Glutamatergic neuron (in vitro differentiated cells): ENCODE measurements at regions not wholly inside any gene's neighbourhood (a gene's known extent, or its start where the extent isn't known, plus 50 kb on each side); places are given as distances from the start of the nearest gene placed in this dataset.

Experiments used
- DNase-seq: peaks from one replicate; pipeline ENCODE4 v3.0.0; 2022
- H3K27ac Mint-ChIP-seq: one replicate; pipeline ENCODE4 v1.8.0; 2020; ENCODE audit warnings: mild to moderate bottlenecking, mixed read lengths, inconsistent platforms; ENCODE audit not compliant: unreplicated experiment
- H3K27me3 Mint-ChIP-seq: one replicate; pipeline ENCODE4 v1.8.0; 2020; ENCODE audit warnings: mild to moderate bottlenecking, moderate library complexity, mixed read lengths, inconsistent platforms; ENCODE audit not compliant: unreplicated experiment
- H3K36me3 Mint-ChIP-seq: one replicate; pipeline ENCODE4 v1.8.0; 2020; ENCODE audit warnings: mild to moderate bottlenecking, mixed read lengths, inconsistent platforms; ENCODE audit not compliant: unreplicated experiment
- H3K4me1 Mint-ChIP-seq: one replicate; pipeline ENCODE4 v1.8.0; 2020; ENCODE audit warnings: mild to moderate bottlenecking, low read depth, mixed read lengths, inconsistent platforms; ENCODE audit not compliant: unreplicated experiment
- H3K4me3 Mint-ChIP-seq: one replicate; pipeline ENCODE4 v1.8.0; 2020; ENCODE audit warnings: mild to moderate bottlenecking, mixed read lengths, inconsistent platforms; ENCODE audit not compliant: unreplicated experiment
- H3K9me3 Mint-ChIP-seq: one replicate; pipeline ENCODE4 v1.8.0; 2020; ENCODE audit warnings: mild to moderate bottlenecking, moderate library complexity, mixed read lengths, inconsistent platforms; ENCODE audit not compliant: unreplicated experiment
- CTCF ChIP-seq: fragments of 200-600 bp; sonication (generic); IDR thresholded peaks from one replicate; pipeline ENCODE4 v1.5.0; 2021; ENCODE audit not compliant: partially characterized antibody, unreplicated experiment

DNA sequence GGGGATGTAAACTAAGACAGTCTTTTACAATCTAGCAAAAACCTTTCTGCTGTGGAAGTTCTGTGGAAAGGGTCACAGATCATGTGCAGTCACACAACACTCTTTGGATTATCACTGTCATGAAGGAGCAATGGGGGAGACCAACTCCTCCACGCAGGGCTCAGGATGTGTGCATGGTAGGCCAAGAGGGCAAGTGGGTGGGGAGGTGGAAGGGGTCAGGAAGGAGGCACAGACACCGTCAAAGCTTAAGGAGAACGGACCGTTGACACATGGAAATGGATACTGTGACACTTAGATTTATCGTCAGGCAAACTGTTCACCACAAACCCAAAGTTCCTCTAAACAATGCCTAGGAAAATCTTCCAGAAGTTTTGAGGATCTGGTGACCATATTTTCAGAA is 215.8 kb downstream of the PAX1 start:
- Mint-ChIP-seq H3K4me1 (no peaks in the 10 kb centered on the region), H3K4me3 (no peak overlapping the region), H3K36me3 (no peaks in the 10 kb centered on the region), H3K9me3 (no peaks in the 10 kb centered on the region), H3K27ac (no peak overlapping the region), H3K27me3 (peaks cover 3% of the 10 kb centered on the region)
- TF ChIP-seq CTCF = no peak
- no peak for DNase-seq

DNA sequence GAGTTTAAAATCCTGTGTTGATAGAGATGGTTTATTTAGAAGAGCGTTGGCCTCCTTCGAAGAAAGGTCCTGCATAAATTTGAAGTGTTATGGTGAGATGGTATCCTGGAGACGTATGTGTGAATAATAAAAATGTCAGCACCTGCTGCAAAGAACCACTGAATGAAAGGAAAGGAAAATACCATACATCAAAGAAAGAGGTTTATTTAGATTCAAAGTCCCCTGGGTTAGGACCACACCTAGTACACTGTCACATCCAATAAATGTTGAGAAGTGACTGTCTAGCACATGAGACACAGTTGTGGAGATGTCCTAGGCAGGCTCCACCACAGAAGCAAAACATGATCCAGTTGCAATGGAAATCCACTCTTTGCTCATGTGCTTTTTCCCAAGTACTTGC is 214.7 kb downstream of the PAX1 start:
- no peak overlapping the region for H3K27ac Mint-ChIP-seq
- no peak overlapping the region for H3K4me3 Mint-ChIP-seq
- TF ChIP-seq CTCF = no peak

GRCh38 chr20:21918398-21918797 is 212.9 kb downstream of the PAX1 start:
- Mint-ChIP-seq H3K9me3 (no peaks in the 10 kb centered on the region), H3K36me3 (no peaks in the 10 kb centered on the region), H3K27ac (no peak overlapping the region), H3K4me3 (no peak overlapping the region), H3K4me1 (no peaks in the 10 kb centered on the region), H3K27me3 (no peaks in the 10 kb centered on the region)
- no peak for TF ChIP-seq CTCF
- DNase-seq = no peak

More for the DNA sequence above, 214.7 kb downstream of the PAX1 start:
- Mint-ChIP-seq H3K4me1 (no peaks in the 10 kb centered on the region), H3K27me3 (peaks cover 3% of the 10 kb centered on the region), H3K9me3 (no peaks in the 10 kb centered on the region), H3K36me3 (no peaks in the 10 kb centered on the region)
- no peak for DNase-seq

- no peak overlapping the region for H3K4me3 Mint-ChIP-seq
- no peaks in the 10 kb centered on the region for H3K27me3 Mint-ChIP-seq
- no peaks in the 10 kb centered on the region for H3K4me1 Mint-ChIP-seq
- H3K27ac Mint-ChIP-seq = no peak overlapping the region
- no peak for TF ChIP-seq CTCF
- no peak for DNase-seq
- no peaks in the 10 kb centered on the region for H3K36me3 Mint-ChIP-seq
- H3K9me3 Mint-ChIP-seq = no peaks in the 10 kb centered on the region
Observed at GRCh38 chr20:21902391-21902790, 196.9 kb downstream of the PAX1 start.

GRCh38 chr20:21901470-21902275 is 196.2 kb downstream of the PAX1 start:
- Mint-ChIP-seq H3K27me3 (no peaks in the 10 kb centered on the region), H3K36me3 (no peaks in the 10 kb centered on the region), H3K27ac (no peak overlapping the region), H3K9me3 (no peaks in the 10 kb centered on the region), H3K4me1 (no peaks in the 10 kb centered on the region), H3K4me3 (no peak overlapping the region)
- TF ChIP-seq CTCF = no peak
- DNase-seq = no peak
